ENCODE measurements at regions not wholly inside any gene's neighbourhood (a gene's known extent, or its start where the extent isn't known, plus 50 kb on each side); places are given as distances from the start of the nearest gene placed in this dataset.

DNA sequence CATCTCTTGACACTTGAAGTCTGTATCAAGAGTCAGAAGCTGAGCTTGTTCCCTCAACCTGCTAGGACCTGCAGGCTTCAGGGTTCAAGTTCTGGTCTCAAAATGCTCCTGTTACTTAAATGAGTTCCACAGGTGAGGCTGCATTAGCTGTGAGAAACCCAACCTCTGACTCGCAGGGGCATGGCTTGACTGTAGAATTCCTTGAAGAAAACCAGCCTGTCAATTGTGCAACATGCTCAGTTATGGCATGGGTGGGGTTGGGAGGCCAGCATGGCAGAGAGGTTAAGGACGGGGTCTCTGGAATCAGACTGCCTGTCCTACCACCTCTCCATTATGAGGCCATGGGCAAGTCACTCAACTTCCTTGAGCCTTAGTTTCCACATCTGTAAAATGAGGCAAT lies 235.8 kb downstream of the EN1 start:
- no peak for TF ChIP-seq POLR2A (IDR thresholded peaks at IDR 0.05)
- TF ChIP-seq, protein P1, sequence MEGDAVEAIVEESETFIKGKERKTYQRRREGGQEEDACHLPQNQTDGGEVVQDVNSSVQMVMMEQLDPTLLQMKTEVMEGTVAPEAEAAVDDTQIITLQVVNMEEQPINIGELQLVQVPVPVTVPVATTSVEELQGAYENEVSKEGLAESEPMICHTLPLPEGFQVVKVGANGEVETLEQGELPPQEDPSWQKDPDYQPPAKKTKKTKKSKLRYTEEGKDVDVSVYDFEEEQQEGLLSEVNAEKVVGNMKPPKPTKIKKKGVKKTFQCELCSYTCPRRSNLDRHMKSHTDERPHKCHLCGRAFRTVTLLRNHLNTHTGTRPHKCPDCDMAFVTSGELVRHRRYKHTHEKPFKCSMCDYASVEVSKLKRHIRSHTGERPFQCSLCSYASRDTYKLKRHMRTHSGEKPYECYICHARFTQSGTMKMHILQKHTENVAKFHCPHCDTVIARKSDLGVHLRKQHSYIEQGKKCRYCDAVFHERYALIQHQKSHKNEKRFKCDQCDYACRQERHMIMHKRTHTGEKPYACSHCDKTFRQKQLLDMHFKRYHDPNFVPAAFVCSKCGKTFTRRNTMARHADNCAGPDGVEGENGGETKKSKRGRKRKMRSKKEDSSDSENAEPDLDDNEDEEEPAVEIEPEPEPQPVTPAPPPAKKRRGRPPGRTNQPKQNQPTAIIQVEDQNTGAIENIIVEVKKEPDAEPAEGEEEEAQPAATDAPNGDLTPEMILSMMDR (IDR thresholded peaks at IDR 0.05 in 4 of 5, conservative IDR thresholded peaks at IDR 0.05 in 1 of 5), result no peak
